Activated naive CD4-positive, alpha-beta T cell treated with anti-CD3 and anti-CD28 coated beads, Interleukin-2, amount 50 U/mL, for 72 hours (primary cell): ENCODE measurements at regions not wholly inside any gene's neighbourhood (a gene's known extent, or its start where the extent isn't known, plus 50 kb on each side); places are given as distances from the start of the nearest gene placed in this dataset.
"Not testable (repeated sequence)": the region's sequence is repeated elsewhere in the genome, so short reads cannot be mapped to it uniquely, and the experiment has no call there.

Experiments
- ATAC-seq, 2 donors: fragments of 150-1000 bp; cut with Tn5 transposase; 2 replicates each; pipeline ENCODE4 v1.10.0; 2021; ENCODE audit warnings: mild to moderate bottlenecking in 2 of 2, moderate library complexity in 2 of 2
- DNase-seq, 2 donors: peaks; one replicate each; pipeline ENCODE4 v3.0.0; 2021 to 2022; ENCODE audit warnings: low spot score in 2 of 2
- H3K27ac Mint-ChIP-seq, 2 donors: one replicate each; pipeline ENCODE4 v1.8.0; 2022; ENCODE audit warnings: mild to moderate bottlenecking in 2 of 2, mixed read lengths in 2 of 2
- H3K36me3 Mint-ChIP-seq, 2 donors: one replicate each; pipeline ENCODE4 v1.8.0; 2022; ENCODE audit warnings: mixed read lengths in 2 of 2
- H3K9me3 Mint-ChIP-seq, 2 donors: one replicate each; pipeline ENCODE4 v1.8.0; 2022; ENCODE audit warnings: mixed read lengths in 2 of 2

DNA sequence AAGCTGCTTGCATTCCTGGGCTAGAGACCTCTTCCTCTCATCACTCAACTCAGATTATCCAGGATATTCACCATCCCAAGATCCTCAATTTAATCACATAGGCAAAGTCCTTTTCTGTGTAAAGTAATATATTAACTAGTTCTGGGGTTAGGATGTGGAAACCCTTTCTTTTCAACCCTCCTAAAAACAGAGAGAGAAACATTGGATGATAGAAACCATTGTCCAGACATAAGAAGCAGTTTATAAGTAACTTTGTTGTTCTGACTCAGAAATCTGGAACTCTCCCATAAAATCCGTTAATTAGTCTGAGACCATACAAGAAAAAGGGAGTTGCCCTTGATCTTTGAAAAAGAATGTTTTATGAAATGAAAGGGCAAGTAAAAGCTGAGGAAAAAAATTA is 817.1 kb upstream of the CDH9 start:
- H3K36me3 Mint-ChIP-seq, result no peaks in the 10 kb centered on the region
- no peak for DNase-seq

GRCh38 chr5:27854243-27854852 is 816.0 kb upstream of the CDH9 start:
- H3K36me3 Mint-ChIP-seq, result no peaks in the 10 kb centered on the region
- no peak overlapping the region for H3K27ac Mint-ChIP-seq
- H3K9me3 Mint-ChIP-seq, result peaks cover 20 to 29% of the 10 kb centered on the region in 2 donors
- ATAC-seq, result no peak
- DNase-seq, result no peak

More for the DNA sequence above, 817.1 kb upstream of the CDH9 start:
- ATAC-seq, result no peak
- H3K27ac Mint-ChIP-seq, result no peak overlapping the region
- peaks cover 20 to 25% of the 10 kb centered on the region in 2 donors for H3K9me3 Mint-ChIP-seq

DNA sequence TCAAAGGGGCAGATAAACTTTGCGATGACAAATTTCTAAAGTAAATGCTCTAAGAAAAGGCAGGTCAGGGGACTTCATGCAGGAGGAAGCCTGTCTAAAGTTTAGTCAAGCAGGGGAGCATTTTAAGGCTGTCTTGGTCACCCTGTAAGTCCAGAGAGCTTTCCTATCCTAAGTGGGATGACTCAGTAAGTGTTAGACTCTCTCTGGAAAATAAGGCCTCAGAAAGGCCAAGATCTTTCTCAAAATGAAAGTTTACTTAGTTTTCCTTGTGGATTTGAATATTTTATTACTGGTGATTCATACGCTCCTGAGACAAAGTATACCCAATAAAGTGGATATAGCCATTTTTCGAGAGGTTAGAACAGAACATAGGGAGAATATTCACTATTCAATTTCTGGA is 806.9 kb upstream of the CDH9 start:
- peaks cover 0 to 6% of the 10 kb centered on the region in 2 donors for H3K36me3 Mint-ChIP-seq

DNA sequence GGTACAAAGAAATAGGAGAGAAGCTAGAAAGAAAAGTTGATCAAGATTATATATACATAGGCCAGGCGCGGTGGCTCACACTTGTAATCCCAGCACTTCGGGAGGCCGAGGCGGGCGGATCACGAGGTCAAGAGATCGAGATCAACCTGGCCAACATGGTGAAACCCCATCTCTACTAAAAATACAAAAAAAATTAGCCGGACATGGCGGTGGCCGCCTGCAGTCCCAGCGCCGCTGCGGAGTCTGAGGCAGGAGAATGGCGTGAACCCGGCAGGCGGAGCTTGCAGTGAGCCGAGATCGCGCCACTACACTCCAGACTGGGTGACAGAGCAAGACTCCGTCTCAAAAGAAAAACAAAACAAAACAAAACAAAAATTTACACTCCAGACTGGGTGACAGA is 798.3 kb upstream of the CDH9 start:
- not testable (repeated sequence) for DNase-seq, ATAC-seq, H3K27ac Mint-ChIP-seq, H3K36me3 Mint-ChIP-seq
- peaks cover 23% of the 10 kb centered on the region in 2 donors for H3K9me3 Mint-ChIP-seq

More for the DNA sequence above, 806.9 kb upstream of the CDH9 start:
- ATAC-seq (no peak), DNase-seq (no peak)
- peaks cover 21 to 29% of the 10 kb centered on the region in 2 donors for H3K9me3 Mint-ChIP-seq
- no peak overlapping the region for H3K27ac Mint-ChIP-seq

DNA sequence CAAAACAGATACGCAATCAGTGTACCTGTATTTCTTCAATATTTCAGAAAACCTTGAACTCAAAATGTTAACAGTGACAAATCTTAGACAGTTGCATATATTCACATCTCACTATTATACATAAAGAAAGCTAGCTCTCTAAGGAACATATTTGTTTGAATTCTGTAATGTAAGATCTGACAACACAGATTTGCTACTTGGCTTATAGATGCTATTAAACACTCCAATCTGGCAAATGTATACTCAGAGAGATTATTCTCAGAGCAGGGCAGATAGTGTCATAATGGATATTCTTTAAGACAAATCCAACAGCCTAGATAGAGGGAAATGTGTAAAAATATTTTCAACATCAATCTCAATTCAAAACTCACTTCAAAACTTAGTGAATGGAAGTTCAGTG is 794.5 kb upstream of the CDH9 start:
- no peak for DNase-seq
- H3K9me3 Mint-ChIP-seq, result peaks cover 23 to 27% of the 10 kb centered on the region in 2 donors
- no peak for ATAC-seq

GRCh38 chr5:27830546-27830945 is 792.2 kb upstream of the CDH9 start:
- DNase-seq, result no peak
- ATAC-seq, result no peak
- peaks cover 13 to 16% of the 10 kb centered on the region in 2 donors for H3K9me3 Mint-ChIP-seq
- H3K27ac Mint-ChIP-seq, result no peak overlapping the region
- no peaks in the 10 kb centered on the region for H3K36me3 Mint-ChIP-seq

More for the DNA sequence above, 794.5 kb upstream of the CDH9 start:
- H3K27ac Mint-ChIP-seq, result no peak overlapping the region
- H3K36me3 Mint-ChIP-seq, result no peaks in the 10 kb centered on the region

GRCh38 chr5:27821681-27822080 is 783.3 kb upstream of the CDH9 start:
- Mint-ChIP-seq H3K36me3 (peaks cover 0 to 6% of the 10 kb centered on the region in 2 donors), H3K27ac (no peak overlapping the region), H3K9me3 (peaks cover 5 to 16% of the 10 kb centered on the region in 2 donors)
- ATAC-seq (no peak), DNase-seq (no peak)

DNA sequence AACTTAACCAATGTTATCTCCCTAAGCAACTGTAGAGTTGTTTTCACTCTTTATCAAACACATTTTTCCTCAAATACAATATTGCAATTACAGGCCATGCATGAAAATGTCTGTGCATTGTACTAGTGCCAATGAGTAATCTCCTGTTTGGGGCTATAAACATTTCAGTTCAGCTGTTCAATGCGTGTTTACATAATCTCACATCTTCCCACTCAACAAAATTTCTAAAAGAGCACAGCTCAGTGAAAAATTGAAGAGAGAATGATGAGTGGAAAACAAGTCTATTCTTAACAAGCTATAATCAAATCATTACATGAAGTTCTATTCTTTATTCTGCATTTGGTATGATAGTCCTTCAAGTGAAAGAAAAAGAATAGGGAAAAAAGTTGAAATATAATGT is 780.5 kb upstream of the CDH9 start:
- no peak overlapping the region for H3K27ac Mint-ChIP-seq
- ATAC-seq (no peak), DNase-seq (no peak)
- peaks cover 5 to 7% of the 10 kb centered on the region in 2 donors for H3K36me3 Mint-ChIP-seq
- H3K9me3 Mint-ChIP-seq, result peaks cover 14 to 21% of the 10 kb centered on the region in 2 donors

GRCh38 chr5:27814983-27815382 is 776.6 kb upstream of the CDH9 start:
- Mint-ChIP-seq H3K36me3 (peaks cover 5 to 7% of the 10 kb centered on the region in 2 donors), H3K27ac (no peak overlapping the region), H3K9me3 (peaks cover 12 to 13% of the 10 kb centered on the region in 2 donors)
- no peak for DNase-seq
- no peak for ATAC-seq

DNA sequence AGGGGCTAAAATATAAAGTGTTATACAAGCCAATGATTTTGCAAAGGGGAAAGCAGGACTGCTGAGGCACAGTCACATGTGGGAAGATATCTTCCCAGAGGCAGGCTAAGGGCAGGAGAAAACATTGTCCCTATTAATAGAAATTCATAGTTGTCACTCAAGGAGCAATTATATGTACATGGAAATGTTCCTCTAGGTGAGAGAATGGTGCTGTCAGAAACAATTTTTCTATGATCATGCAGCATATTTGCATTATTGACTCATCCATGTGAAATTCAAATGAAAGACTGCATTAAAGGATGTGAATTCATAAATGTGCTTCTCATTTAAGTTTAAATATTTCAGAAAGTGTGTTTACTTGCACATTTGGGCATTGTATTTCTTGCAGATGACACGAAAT is 775.9 kb upstream of the CDH9 start:
- no peak overlapping the region for H3K27ac Mint-ChIP-seq
- H3K36me3 Mint-ChIP-seq, result peaks cover 5 to 7% of the 10 kb centered on the region in 2 donors
- ATAC-seq (no peak), DNase-seq (no peak)
- peaks cover 18 to 20% of the 10 kb centered on the region in 2 donors for H3K9me3 Mint-ChIP-seq

- H3K9me3 Mint-ChIP-seq, result peaks cover 8 to 17% of the 10 kb centered on the region in 2 donors
- H3K36me3 Mint-ChIP-seq, result no peaks in the 10 kb centered on the region
- H3K27ac Mint-ChIP-seq, result no peak overlapping the region
- ATAC-seq, result no peak
- no peak for DNase-seq
Observed at GRCh38 chr5:27810458-27810857, 772.1 kb upstream of the CDH9 start.

DNA sequence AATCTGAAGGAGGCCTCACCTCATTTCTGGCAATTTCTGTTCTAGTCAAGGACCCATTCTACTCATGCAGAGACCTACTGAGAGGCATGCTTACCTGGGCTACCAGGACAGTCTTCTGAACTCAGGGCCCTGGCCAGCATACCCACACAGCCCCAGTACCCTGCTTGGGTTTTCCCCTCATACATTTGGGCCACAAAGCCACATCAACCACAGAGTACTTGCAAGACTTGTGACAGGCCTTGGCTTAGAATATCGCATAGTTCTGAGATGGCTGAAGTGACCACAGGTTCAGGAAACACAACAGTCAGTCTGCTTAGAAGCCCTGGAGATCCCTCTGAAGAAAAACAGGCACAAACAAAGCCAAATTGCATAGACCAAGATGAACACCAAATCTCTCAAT is 758.8 kb upstream of the CDH9 start:
- ATAC-seq (no peak), DNase-seq (no peak)
- H3K27ac Mint-ChIP-seq, result no peak overlapping the region
- H3K36me3 Mint-ChIP-seq, result no peaks in the 10 kb centered on the region
- peaks cover 9 to 19% of the 10 kb centered on the region in 2 donors for H3K9me3 Mint-ChIP-seq

GRCh38 chr5:27788184-27788583 is 749.8 kb upstream of the CDH9 start:
- ATAC-seq, result no peak
- H3K36me3 Mint-ChIP-seq, result no peaks in the 10 kb centered on the region
- H3K27ac Mint-ChIP-seq, result no peak overlapping the region
- peaks cover 7 to 14% of the 10 kb centered on the region in 2 donors for H3K9me3 Mint-ChIP-seq
- DNase-seq, result no peak

DNA sequence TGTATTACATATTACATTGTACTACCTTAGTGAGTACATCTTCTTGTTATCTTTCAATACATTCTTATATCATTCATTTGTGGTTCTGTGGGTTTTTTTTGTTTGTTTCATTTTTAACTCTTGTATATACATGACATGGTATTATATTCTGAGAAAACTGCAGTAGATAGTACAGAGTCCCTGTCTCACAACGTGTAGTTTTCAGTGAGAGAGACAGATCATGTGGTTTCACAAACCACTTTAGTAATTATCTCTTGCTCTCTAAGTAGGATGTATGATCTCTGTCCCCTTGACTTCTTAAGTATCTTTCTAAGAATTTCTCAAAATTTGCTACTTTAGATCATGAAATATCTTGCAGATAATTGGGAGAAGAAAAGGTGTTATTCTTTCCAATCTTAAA is 745.9 kb upstream of the CDH9 start:
- no peaks in the 10 kb centered on the region for H3K36me3 Mint-ChIP-seq
- ATAC-seq, result no peak
- peaks cover 13% of the 10 kb centered on the region in 2 donors for H3K9me3 Mint-ChIP-seq

GRCh38 chr5:27778121-27778520 is 739.7 kb upstream of the CDH9 start:
- peaks cover 6 to 15% of the 10 kb centered on the region in 2 donors for H3K9me3 Mint-ChIP-seq
- no peak for ATAC-seq
- no peaks in the 10 kb centered on the region for H3K36me3 Mint-ChIP-seq
- DNase-seq, result no peak
- H3K27ac Mint-ChIP-seq, result no peak overlapping the region

More for the DNA sequence above, 745.9 kb upstream of the CDH9 start:
- DNase-seq, result no peak
- H3K27ac Mint-ChIP-seq, result no peak overlapping the region

- Mint-ChIP-seq H3K9me3 (peaks cover 8 to 14% of the 10 kb centered on the region in 2 donors), H3K27ac (no peak overlapping the region), H3K36me3 (no peaks in the 10 kb centered on the region)
- ATAC-seq, result no peak
- no peak for DNase-seq
Observed at GRCh38 chr5:27773636-27774035, 735.2 kb upstream of the CDH9 start.

DNA sequence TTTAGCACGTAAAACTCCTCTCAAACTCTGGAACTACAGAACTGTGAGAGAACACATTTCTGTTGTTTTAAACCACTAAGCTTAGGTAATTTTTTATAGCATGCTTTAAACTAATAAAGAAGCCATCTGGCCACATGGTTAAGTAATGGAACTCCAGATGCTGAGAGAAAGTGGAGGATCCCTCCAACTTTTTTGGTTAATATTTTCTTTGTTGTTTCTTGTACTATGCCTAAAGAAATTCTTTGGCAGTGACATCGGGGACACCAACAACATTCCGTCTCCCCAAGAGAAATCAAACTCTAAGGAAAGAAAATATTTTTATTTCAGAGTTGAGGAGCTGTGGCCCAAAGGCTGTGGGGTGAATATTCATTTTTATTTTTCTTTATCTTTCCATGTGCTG is 734.8 kb upstream of the CDH9 start:
- ATAC-seq, result no peak
- no peaks in the 10 kb centered on the region for H3K36me3 Mint-ChIP-seq

GRCh38 chr5:27769748-27770402 is 731.5 kb upstream of the CDH9 start:
- peaks cover 8 to 23% of the 10 kb centered on the region in 2 donors for H3K9me3 Mint-ChIP-seq
- no peak for DNase-seq
- H3K36me3 Mint-ChIP-seq, result no peaks in the 10 kb centered on the region
- no peak for ATAC-seq
- H3K27ac Mint-ChIP-seq, result no peak overlapping the region

More for the DNA sequence above, 734.8 kb upstream of the CDH9 start:
- Mint-ChIP-seq H3K27ac (no peak overlapping the region), H3K9me3 (peaks cover 8 to 17% of the 10 kb centered on the region in 2 donors)
- no peak for DNase-seq
